Upper lobe of left lung (tissue), 4 donors: ENCODE measurements at regions not wholly inside any gene's neighbourhood (a gene's known extent, or its start where the extent isn't known, plus 50 kb on each side); places are given as distances from the start of the nearest gene placed in this dataset.

Source experiments
- POLR2A ChIP-seq, 4 donors: fragments of 450-650 bp; IDR thresholded peaks; one replicate each; pipeline ENCODE4 v1.5.1; 2016 to 2017; ENCODE audit warnings: antibody characterized with exemption in 4 of 4, mild to moderate bottlenecking in 2 of 4
- TF ChIP-seq, protein P1 (sequence below), 6 experiments: fragments of 450-650 bp in 4 of 6; fragments of 200-600 bp in 2 of 6; sonication (generic) in 2 of 6; IDR thresholded peaks; one replicate each; pipeline ENCODE4 v1.5.1; 2016 to 2019; ENCODE audit warnings: antibody characterized with exemption in 6 of 6

DNA sequence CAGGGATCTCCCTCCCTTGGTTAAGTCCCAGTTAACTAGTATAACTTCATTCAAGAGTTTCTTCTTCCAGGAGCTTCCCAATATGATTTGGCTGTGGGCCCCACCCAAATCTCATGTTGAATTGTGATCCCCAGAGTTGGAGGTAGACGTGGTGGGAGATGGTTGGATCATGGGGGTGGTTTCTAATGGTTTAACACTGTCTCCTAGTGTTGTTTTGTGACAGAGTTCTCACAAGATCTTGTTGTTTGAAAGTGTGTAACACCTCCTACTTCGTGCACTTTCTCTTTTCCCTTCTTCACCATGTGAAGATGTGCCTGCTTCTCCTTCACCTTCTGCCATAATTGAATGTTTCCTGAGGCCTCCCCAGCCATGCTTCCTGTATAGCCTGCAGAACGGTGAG lies 251.8 kb upstream of the FGGY start:
- TF ChIP-seq, protein P1, sequence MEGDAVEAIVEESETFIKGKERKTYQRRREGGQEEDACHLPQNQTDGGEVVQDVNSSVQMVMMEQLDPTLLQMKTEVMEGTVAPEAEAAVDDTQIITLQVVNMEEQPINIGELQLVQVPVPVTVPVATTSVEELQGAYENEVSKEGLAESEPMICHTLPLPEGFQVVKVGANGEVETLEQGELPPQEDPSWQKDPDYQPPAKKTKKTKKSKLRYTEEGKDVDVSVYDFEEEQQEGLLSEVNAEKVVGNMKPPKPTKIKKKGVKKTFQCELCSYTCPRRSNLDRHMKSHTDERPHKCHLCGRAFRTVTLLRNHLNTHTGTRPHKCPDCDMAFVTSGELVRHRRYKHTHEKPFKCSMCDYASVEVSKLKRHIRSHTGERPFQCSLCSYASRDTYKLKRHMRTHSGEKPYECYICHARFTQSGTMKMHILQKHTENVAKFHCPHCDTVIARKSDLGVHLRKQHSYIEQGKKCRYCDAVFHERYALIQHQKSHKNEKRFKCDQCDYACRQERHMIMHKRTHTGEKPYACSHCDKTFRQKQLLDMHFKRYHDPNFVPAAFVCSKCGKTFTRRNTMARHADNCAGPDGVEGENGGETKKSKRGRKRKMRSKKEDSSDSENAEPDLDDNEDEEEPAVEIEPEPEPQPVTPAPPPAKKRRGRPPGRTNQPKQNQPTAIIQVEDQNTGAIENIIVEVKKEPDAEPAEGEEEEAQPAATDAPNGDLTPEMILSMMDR (IDR thresholded peaks at IDR 0.05), result no peak
- no peak for TF ChIP-seq POLR2A (IDR thresholded peaks at IDR 0.05)
